Activated CD4-positive, alpha-beta T cell treated with anti-CD3 and anti-CD28 coated beads, Interleukin-10, Interleukin-2, amounts not matched to agents 100 ng/mL and 50 ng/mL, durations not matched to agents 16 hours and 8 hours (primary cell): ENCODE measurements at regions not wholly inside any gene's neighbourhood (a gene's known extent, or its start where the extent isn't known, plus 50 kb on each side); places are given as distances from the start of the nearest gene placed in this dataset.
A peak's percentile ranks its signal among the peaks of the same experiment; 100 is the strongest.

Experiments
- DNase-seq: peaks from one replicate; pipeline ENCODE4 v3.0.0-alpha.2; 2020

- DNase-seq, result peak; percentile 23
Measured at GRCh38 chr10:71161425-71161824, 50.9 kb upstream of the UNC5B start.
